ENCODE measurements at regions not wholly inside any gene's neighbourhood (a gene's known extent, or its start where the extent isn't known, plus 50 kb on each side); places are given as distances from the start of the nearest gene placed in this dataset.

- TF ChIP-seq CTCF (IDR thresholded peaks at IDR 0.05; ENCODE audit: low read depth, low read length, poor library complexity, severe bottlenecking) (no peak), EZH2phosphoT487 (IDR thresholded peaks at IDR 0.05; ENCODE audit: borderline replicate concordance, low read length) (no peak)
These were observed 350.6 kb upstream of the IL12A start for GRCh38 chr3:159637883-159638542.

Measured in DOHH2 (cell line).